Prostate gland (tissue), 2 donors: ENCODE measurements at regions not wholly inside any gene's neighbourhood (a gene's known extent, or its start where the extent isn't known, plus 50 kb on each side); places are given as distances from the start of the nearest gene placed in this dataset.

Experiments used
- CTCF ChIP-seq, 4 experiments: fragments of 200-600 bp in 2 of 4; fragments of 450-650 bp in 2 of 4; sonication (generic) in 2 of 4; IDR thresholded peaks; 1 replicate in 3 of 4; 2 replicates in 1 of 4; pipeline ENCODE4 v1.5.1; 2016 to 2019; ENCODE audit warnings: antibody characterized with exemption in 4 of 4, mild to moderate bottlenecking in 2 of 4, moderate library complexity in 2 of 4
- POLR2A ChIP-seq: fragments of 450-650 bp; IDR thresholded peaks from one replicate; pipeline ENCODE4 v1.6.1; 2016; ENCODE audit warnings: antibody characterized with exemption, mild to moderate bottlenecking
- POLR2AphosphoS5 ChIP-seq: sonication (generic); formaldehyde crosslinking; IDR thresholded peaks from one replicate; pipeline ENCODE4 v1.6.1; 2017; ENCODE audit warnings: antibody characterized with exemption

DNA sequence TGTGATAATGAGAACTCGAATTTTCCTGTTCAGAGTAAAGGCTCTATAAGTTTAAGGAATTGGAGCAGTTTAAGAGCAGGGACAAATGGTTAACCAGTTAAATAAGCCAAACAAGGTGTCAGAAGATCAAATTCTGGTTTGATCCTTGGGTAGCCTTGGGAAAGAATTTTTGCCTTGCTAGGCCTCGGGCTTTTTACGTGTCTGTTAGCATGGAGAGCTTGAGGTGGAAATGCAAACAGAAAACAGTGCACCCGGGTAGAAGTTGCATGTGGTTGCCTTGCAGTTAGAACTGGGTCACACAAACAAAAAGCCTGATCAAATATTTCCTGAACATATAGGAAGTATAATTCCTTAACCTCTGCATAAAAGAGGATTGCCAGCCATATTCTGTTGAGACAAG is 58.3 kb downstream of the RIN2 start:
- TF ChIP-seq CTCF (IDR thresholded peaks at IDR 0.05) = no peak
- no peak for TF ChIP-seq POLR2A
- TF ChIP-seq POLR2AphosphoS5 = no peak
